WTC11 (cell line): ENCODE measurements at regions not wholly inside any gene's neighbourhood (a gene's known extent, or its start where the extent isn't known, plus 50 kb on each side); places are given as distances from the start of the nearest gene placed in this dataset.
"Not testable (repeated sequence)": the region's sequence is repeated elsewhere in the genome, so short reads cannot be mapped to it uniquely, and the experiment has no call there.

Experiments
- ATAC-seq: fragments of 200-7000 bp; cut with Tn5 transposase; 2 replicates; pipeline ENCODE4 v1.10.0; 2021; ENCODE audit warnings: mild to moderate bottlenecking, moderate library complexity
- CTCF ChIA-PET: fragments of 300-600 bp; sonication (Branson Sonifier 250); formaldehyde crosslinking; loops from one replicate; lab custom pipeline; 2021; ENCODE audit warnings: antibody characterized with exemption; lab: Charles Lee
- POLR2A ChIA-PET: fragments of 350-600 bp; sonication (Branson Sonifier 250); formaldehyde crosslinking; loops from one replicate; lab custom pipeline; 2021; ENCODE audit warnings: antibody characterized with exemption; lab: Charles Lee
- DNase-seq: peaks from one replicate; pipeline ENCODE4 v3.0.0; 2021; ENCODE audit warnings: low spot score
- H3K27ac Mint-ChIP-seq: 2 replicates; pipeline ENCODE4 v1.8.0; 2021; ENCODE audit warnings: mixed read lengths
- H3K27me3 Mint-ChIP-seq: 2 replicates; pipeline ENCODE4 v1.8.0; 2021; ENCODE audit warnings: low read depth, mild to moderate bottlenecking, moderate library complexity, mixed read lengths
- H3K36me3 Mint-ChIP-seq: 2 replicates; pipeline ENCODE4 v1.8.0; 2021; ENCODE audit warnings: mixed read lengths
- H3K4me1 Mint-ChIP-seq: 2 replicates; pipeline ENCODE4 v1.8.0; 2022; ENCODE audit warnings: mixed read lengths
- H3K4me3 Mint-ChIP-seq: 2 replicates; pipeline ENCODE4 v1.8.0; 2021; ENCODE audit warnings: mild to moderate bottlenecking, moderate library complexity, mixed read lengths
- H3K9me3 Mint-ChIP-seq: 2 replicates; pipeline ENCODE4 v1.8.0; 2021; ENCODE audit warnings: mixed read lengths
- AFF4 ChIP-seq: sonication (generic); formaldehyde crosslinking; IDR thresholded peaks from 2 replicates; pipeline ENCODE4 v1.8.1; 2023; ENCODE audit warnings: mild to moderate bottlenecking, missing genetic modification reagents, borderline replicate concordance
- CBFB ChIP-seq: sonication (generic); formaldehyde crosslinking; IDR thresholded peaks from 2 replicates; pipeline ENCODE4 v1.8.1; 2022; ENCODE audit warnings: mild to moderate bottlenecking, low read depth, missing genetic modification reagents
- EMX1 ChIP-seq: fragments of 250-450 bp; sonication (Bioruptor Pico); IDR thresholded peaks from 2 replicates; pipeline ENCODE4 v1.8.0; 2021; ENCODE audit warnings: mild to moderate bottlenecking
- ETV6 ChIP-seq: sonication (generic); formaldehyde crosslinking; IDR thresholded peaks from 2 replicates; pipeline ENCODE4 v1.8.1; 2022; ENCODE audit warnings: mild to moderate bottlenecking, missing genetic modification reagents
- JAZF1 ChIP-seq: fragments of 250-450 bp; sonication (Bioruptor Pico); IDR thresholded peaks from 2 replicates; pipeline ENCODE4 v1.9.0; 2021; ENCODE audit warnings: moderate library complexity, mild to moderate bottlenecking, inconsistent platforms
- NR3C1 ChIP-seq: sonication (generic); formaldehyde crosslinking; conservative IDR thresholded peaks from 2 replicates; pipeline ENCODE4 v1.8.1; 2023; ENCODE audit warnings: low read depth, mild to moderate bottlenecking, missing genetic modification reagents
- PRRX2 ChIP-seq: fragments of 250-450 bp; sonication (Bioruptor Pico); IDR thresholded peaks from 2 replicates; pipeline ENCODE4 v1.8.0; 2021; ENCODE audit warnings: mild to moderate bottlenecking
- RORB ChIP-seq: fragments of 250-450 bp; sonication (Bioruptor Pico); IDR thresholded peaks from 2 replicates; pipeline ENCODE4 v1.9.0; 2021; ENCODE audit warnings: mild to moderate bottlenecking
- SMAD4 ChIP-seq: sonication (generic); formaldehyde crosslinking; IDR thresholded peaks from 2 replicates; pipeline ENCODE4 v1.8.0; 2022; ENCODE audit warnings: mild to moderate bottlenecking, missing genetic modification reagents
- ZBTB21 ChIP-seq: sonication (generic); formaldehyde crosslinking; IDR thresholded peaks from 2 replicates; pipeline ENCODE4 v1.8.1; 2023; ENCODE audit warnings: mild to moderate bottlenecking, missing genetic modification reagents, borderline replicate concordance
- ZNF263 ChIP-seq: sonication (generic); formaldehyde crosslinking; IDR thresholded peaks from 2 replicates; pipeline ENCODE4 v1.8.1; 2022; ENCODE audit warnings: low read depth, mild to moderate bottlenecking, moderate library complexity, missing genetic modification reagents
- ZNF317 ChIP-seq: sonication (generic); formaldehyde crosslinking; IDR thresholded peaks from 2 replicates; pipeline ENCODE4 v1.8.1; 2023; ENCODE audit warnings: low read depth, mild to moderate bottlenecking, moderate library complexity, missing genetic modification reagents, borderline replicate concordance
- ZNF396 ChIP-seq: fragments of 250-450 bp; sonication (Bioruptor Pico); IDR thresholded peaks from 2 replicates; pipeline ENCODE4 v1.8.0; 2021; ENCODE audit warnings: mild to moderate bottlenecking, moderate library complexity, borderline replicate concordance
- TF ChIP-seq, protein P1 (sequence below): sonication (generic); formaldehyde crosslinking; IDR thresholded peaks from 2 replicates; pipeline ENCODE4 v1.8.0; 2023; ENCODE audit warnings: missing genetic modification reagents
- TF ChIP-seq, protein P2 (sequence below): sonication (generic); formaldehyde crosslinking; IDR thresholded peaks from 2 replicates; pipeline ENCODE4 v1.8.0; 2022; ENCODE audit warnings: mild to moderate bottlenecking, missing genetic modification reagents

GRCh38 chr6:56732517-56732916 is 89.8 kb upstream of the DST start (continued):
- TF ChIP-seq EMX1 (CRISPR knock-in tag) (no peak), SMAD4 (no peak), RORB (CRISPR knock-in tag) (no peak), JAZF1 (CRISPR knock-in tag) (no peak), CBFB (CRISPR knock-in tag) (no peak)

DNA sequence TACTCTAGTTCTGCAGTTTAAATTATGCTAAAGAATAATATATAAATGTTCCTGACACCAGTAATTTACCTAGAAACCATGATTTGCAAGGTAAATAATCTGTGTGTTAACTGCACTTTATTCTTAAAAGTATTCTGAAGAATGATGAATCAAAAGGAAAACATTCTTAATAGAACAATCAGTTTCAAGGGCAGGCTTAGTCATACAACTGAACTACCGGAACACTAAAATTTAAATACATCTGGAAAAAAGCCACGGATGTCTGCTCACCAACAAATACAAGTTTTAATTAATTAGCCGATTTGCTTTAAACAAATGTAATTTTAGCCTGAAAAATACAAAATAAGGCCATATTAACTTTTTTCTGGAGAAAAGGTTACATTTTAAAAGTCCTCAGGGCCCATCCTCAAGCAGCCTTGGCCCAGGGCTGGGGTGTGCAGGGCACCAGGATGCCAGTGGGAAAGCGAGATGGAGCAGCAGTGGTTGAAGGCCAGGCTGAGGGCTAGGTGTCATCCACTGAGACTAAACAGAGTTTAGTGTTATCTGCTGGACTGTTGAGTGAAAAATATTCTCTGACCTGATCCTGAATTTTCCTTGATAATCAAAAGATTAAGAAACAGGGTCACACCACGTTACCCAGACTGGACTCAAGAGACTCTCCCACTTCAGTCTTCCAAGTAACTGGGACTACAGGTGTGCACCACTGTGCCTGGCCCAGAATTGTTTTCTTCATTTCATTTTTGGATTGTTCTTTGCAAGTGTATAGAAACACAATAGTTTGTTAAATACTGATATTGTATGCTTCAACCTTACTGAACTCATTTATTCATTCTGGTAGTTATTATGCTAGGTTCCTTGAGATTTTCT is 88.2 kb upstream of the DST start:
- no peaks in the 10 kb centered on the region for H3K9me3 Mint-ChIP-seq
- TF ChIP-seq ZNF396 (no peak), ZNF263 (CRISPR knock-in tag) (no peak), NR3C1 (CRISPR knock-in tag) (no peak), ZNF317 (no peak), AFF4 (CRISPR knock-in tag) (no peak), ETV6 (CRISPR knock-in tag) (no peak)
- TF ChIP-seq, protein P1, sequence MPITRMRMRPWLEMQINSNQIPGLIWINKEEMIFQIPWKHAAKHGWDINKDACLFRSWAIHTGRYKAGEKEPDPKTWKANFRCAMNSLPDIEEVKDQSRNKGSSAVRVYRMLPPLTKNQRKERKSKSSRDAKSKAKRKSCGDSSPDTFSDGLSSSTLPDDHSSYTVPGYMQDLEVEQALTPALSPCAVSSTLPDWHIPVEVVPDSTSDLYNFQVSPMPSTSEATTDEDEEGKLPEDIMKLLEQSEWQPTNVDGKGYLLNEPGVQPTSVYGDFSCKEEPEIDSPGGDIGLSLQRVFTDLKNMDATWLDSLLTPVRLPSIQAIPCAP (CRISPR knock-in tag): no peak
- TF ChIP-seq, all 79 proteins: peak for 0
- ChIA-PET POLR2A (no interaction called here), CTCF (interaction anchor here (1.0 kb wide), 1 partner anchor 120 kb away, joined by 3 read pairs; no protein-coding TSS in a partner anchor)
- Mint-ChIP-seq H3K4me1 (peaks cover 33% of the 10 kb centered on the region), H3K4me3 (no peak overlapping the region), H3K36me3 (peaks cover 2% of the 10 kb centered on the region), H3K27me3 (no peaks in the 10 kb centered on the region), H3K27ac (no peak overlapping the region; the same call in 1 of the 2 replicates)
- DNase-seq (no peak), ATAC-seq (no peak)

DNA sequence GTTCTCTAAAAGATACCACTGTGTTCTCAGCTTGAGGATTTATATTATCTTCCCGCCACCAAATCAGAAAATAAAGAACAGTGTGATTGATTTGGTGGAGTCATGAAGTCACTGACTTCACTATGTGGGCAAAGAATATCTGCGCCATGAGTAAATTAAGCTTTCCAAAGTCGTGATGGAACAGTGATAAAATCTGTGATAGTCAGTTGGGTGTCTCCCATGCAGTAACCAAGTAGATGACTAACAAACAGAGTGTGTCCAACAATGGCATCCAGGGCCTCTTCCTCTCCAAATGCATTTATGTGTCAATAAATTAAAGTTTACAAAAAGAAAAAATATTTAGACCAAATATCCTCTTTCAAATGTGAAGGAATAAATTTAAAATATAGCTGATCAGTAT is 87.0 kb upstream of the DST start:
- DNase-seq: no peak
- peaks cover 43% of the 10 kb centered on the region for H3K4me1 Mint-ChIP-seq
- no peak overlapping the region for H3K4me3 Mint-ChIP-seq
- no peaks in the 10 kb centered on the region for H3K36me3 Mint-ChIP-seq
- H3K27ac Mint-ChIP-seq: no peak overlapping the region
- H3K9me3 Mint-ChIP-seq: no peaks in the 10 kb centered on the region
- no peak for ATAC-seq
- ChIA-PET POLR2A (no interaction called here), CTCF (no interaction called here)
- H3K27me3 Mint-ChIP-seq: no peaks in the 10 kb centered on the region
- TF ChIP-seq, protein P2, sequence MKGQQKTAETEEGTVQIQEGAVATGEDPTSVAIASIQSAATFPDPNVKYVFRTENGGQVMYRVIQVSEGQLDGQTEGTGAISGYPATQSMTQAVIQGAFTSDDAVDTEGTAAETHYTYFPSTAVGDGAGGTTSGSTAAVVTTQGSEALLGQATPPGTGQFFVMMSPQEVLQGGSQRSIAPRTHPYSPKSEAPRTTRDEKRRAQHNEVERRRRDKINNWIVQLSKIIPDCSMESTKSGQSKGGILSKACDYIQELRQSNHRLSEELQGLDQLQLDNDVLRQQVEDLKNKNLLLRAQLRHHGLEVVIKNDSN (CRISPR knock-in tag): no peak
- TF ChIP-seq ZBTB21 (no peak), EMX1 (CRISPR knock-in tag) (no peak), PRRX2 (CRISPR knock-in tag) (no peak)

DNA sequence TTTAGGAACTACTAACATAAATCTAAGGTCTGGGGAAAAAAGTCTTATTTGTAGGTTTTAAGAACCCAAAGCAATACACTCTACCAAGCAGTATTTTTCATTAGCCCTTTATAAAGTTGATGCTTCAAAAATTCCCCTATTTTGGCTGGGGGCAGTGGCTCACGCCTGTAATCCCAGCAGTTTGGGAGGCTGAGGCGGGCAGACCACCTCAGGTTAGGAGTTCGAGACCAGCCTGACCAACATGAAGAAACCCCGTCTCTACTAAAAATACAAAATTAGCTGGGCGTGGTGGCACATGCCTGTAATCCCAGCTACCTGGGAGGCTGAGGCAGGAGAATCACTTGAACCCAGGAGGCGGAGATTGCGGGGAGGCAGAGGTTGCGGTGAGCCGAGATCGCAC is 86.5 kb upstream of the DST start:
- H3K4me3 Mint-ChIP-seq, DNase-seq, CTCF ChIA-PET, H3K27me3 Mint-ChIP-seq, ATAC-seq, POLR2A ChIA-PET, H3K9me3 Mint-ChIP-seq, H3K36me3 Mint-ChIP-seq: not testable (repeated sequence)
- Mint-ChIP-seq H3K4me1 (peaks cover 48% of the 10 kb centered on the region), H3K27ac (0 out of 2 replicates have a peak overlapping the region, but pooled peaks have one; percentile 49)
